Glomerular endothelial cell (primary cell): ENCODE measurements at regions not wholly inside any gene's neighbourhood (a gene's known extent, or its start where the extent isn't known, plus 50 kb on each side); places are given as distances from the start of the nearest gene placed in this dataset.

Experiments
- DNase-seq: peaks from one replicate; pipeline ENCODE4 v3.0.0-alpha.2; 2011; ENCODE audit warnings: low read depth, low spot score; ENCODE audit errors: extremely low read depth

- no peak for DNase-seq
These were observed 50.0 kb upstream of the LCTL start for GRCh38 chr15:66615846-66616245.

DNA sequence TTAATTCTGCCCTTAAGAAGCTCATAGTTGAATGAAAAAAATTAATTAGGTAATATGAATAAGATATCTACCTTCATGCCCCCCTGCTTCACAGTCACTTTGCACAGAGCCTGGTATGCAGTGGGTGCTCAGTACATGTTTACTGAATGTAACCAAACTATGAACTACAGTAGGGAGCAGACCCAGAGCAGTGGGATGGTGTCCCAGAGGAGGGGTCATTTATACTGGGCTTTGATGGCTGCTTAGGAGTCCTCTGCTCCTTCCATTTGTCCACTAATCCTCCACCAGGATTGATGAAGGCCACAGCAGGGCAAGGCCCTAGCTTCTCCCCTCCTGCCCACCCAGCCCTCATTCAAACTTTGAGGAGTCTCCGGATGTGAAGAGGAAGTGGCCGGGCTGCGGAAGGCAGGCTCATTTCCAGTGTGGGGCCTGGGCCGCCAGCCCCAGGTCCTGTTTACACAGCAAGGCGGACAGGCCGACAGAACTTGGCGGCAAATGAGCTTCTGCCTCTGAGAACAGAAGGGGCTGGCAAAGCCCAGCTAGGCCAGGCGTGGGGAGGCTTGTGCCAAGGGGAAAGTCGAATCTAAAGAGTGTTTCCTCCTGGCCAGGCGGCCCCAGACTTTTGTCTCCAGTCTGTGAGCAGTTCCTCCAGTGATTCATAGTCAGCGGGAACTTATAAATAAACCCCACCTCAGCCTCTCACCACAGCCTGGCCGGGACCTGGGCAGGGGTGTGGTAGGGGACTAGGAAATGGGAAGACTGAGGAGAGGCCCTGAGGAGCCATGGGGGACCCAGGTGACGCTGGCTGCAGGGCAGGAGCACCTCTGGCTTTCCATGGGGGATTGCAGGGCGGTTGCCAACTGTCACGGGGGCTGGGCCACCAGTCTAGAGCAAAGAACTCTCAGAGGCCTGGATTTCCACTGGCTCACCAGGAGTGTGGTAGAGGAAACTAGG is 51.6 kb upstream of the LCTL start:
- peak; percentile 80 for DNase-seq

GRCh38 chr15:66619152-66619903 is 53.5 kb upstream of the LCTL start:
- no peak for DNase-seq

DNA sequence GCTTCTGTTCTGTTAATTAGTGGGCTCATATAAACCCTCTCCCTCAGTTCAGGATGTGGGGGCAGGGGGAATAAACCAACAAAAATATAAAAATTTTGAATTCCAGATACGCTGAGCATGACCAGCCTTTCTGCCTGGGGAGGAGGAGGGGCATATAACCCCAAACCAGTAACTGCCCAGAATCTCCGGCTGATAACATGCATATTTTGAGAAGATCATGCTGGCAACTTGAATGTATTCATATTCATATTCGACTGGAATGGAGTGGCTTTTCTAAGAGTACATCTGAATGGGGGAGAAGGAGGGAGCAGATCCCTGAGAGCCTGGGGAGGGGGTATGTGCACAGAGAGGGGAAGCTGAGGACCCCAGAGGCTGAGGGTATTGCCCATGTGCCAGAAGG is 54.5 kb upstream of the LCTL start:
- DNase-seq: no peak

DNA sequence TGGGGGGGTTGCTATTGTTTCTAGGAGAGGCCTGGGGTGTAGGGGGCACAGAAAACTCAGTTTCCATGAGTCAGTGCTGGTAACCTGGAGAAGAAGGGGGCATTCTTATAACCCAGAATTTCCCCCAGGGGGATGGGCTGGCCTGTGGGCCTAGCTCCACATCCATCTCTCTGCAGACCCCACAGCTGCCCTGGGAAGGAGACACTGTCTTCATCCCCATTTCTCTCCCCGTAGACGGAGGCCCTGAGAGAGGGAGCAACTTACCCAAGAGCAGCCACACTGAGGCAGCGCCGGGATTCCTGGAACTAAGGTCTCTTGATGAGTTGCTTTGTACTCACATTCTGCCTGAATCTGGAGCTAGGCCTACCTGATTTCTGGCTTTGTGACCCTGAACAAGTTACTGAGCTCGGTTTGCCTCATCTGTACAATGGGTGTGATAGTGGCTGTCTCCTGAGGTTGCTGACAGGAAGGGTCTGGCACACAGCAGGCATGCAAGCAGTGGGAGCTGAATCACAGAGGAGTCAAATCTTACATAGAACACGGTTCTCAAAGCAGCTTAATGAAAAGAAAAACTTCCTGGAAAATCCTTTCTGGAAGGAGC is 55.0 kb upstream of the LCTL start:
- no peak for DNase-seq

DNA sequence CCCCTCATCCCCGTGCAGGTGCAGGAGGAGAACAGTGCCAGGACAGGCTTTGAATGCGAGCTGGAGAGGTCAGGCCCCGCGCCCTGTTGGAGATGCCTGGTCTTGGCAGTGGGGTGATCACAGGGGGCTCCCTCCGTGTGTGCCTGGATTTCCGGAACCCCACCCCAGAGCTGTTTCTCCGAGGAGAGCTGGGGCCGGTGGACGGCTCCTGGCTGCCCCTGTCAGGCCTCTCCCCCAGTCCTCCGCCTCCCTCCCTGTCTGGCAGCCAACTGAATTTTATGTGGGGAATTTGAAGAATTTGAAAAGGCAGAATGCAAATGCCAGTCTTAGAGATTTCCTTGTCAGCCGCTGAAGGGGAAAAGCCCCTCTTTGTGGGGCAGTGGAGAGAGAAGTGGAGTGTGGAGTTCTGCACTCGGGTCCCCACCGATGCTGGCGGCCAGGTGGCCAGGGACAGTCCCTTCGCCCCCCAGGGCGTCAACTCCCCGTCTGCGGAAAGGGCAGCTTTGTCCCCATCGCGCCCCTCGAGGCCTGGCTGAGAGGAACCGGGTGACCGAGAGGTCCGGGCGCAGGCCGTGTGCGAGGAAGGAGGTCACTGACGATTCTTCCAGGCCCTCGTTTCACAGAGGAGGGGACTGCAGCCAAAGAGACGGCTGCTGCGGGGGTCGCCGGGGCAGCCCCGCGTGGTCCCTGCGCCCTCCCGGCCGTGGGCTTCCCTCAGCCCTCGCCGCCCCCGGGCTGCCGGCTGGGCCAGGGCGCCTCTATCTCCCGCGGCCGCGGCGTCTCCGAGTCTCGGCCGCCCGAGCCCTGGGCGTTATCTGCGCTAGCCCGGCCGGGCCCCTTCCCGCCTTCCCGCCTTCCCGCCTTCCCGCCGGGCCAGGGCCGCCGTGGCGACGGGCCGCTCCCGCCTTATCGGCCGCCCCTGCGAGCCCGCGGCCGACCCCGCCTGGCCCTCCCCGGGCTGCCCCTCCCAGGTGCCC is 56.0 kb upstream of the LCTL start:
- DNase-seq: no peak

GRCh38 chr15:66622591-66623022 is 56.8 kb upstream of the LCTL start:
- DNase-seq: no peak

DNA sequence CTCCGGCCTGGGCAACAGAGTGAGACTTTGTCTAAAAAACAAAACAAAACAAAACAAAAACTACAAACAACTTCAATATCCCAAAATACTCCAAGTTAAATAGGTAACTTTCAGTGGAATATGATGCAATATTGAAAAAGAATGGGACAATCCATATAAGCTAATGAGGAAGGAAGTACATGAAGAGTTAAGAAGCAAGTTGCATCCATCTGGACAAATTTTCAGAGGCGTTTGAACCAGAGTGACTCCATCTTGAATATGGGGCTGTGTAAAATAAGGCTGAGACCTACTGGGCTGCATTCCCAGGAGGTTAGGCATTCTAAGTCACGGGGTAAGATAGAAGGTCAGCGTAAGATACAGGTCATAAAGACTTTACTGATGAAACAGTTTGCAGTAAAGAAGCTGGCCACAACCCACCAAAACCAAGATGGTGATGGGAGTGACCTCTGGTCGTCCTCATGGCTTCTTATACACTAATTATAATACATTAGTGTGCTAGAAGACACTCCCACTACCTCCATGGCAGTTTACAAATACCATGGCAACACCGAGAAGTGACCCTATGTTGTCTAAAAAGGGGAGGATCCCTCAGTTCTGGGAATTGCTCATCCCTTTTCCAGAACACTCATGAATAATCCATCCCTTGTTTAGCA is 58.1 kb upstream of the LCTL start:
- no peak for DNase-seq

GRCh38 chr15:66625531-66625930 is 59.7 kb upstream of the LCTL start:
- DNase-seq: no peak

GRCh38 chr15:66625974-66626373 is 60.2 kb upstream of the LCTL start:
- DNase-seq: no peak

- no peak for DNase-seq
These were observed 63.4 kb upstream of the LCTL start for GRCh38 chr15:66628976-66629723.

GRCh38 chr15:66629817-66630576 is 64.2 kb upstream of the LCTL start:
- DNase-seq: no peak

DNA sequence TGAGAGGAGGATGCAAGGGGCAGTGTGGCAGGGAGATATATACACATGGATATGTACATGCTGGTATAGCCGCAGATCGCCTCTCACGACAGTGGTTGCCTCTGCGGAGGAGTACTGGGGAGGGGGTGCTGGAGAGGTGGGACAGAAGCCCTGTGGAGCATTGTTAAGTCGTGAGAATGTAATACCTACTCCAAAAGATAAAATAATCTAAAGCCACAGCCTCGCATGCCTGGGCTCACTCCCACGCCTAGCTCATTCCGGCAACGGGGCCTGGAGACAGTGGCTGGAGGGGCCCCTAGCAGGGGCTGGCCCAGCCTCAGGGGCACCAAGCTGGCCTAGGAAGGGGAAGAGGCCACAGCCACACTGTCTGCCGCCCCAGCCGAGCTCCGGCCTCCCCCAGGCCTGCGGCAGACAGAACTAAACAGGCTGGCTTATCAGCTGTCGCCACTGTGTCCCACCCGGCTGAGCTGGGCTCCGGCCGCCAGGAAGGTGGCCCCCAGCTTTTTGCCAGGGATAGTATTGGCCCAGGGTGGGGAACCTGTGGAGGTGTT is 65.1 kb upstream of the LCTL start:
- no peak for DNase-seq

GRCh38 chr15:66631616-66632263 is 65.9 kb upstream of the LCTL start:
- no peak for DNase-seq

GRCh38 chr15:66633041-66633937 is 67.5 kb upstream of the LCTL start:
- DNase-seq: no peak

DNA sequence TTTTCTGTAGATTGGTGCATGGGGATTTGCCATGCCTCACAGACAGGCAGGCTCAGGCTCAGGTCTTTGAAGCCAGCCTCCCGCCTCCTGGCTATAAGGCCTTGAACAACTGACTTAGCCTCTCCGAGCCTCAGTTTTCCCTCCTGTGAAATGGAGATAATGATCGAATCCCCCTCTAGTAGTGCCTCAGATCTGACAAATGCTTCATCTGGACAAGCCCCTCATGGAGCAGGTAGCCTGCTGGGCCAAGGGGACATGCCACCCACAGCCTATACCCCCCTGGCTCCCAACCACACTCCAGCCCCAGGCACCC is 68.1 kb upstream of the LCTL start:
- no peak for DNase-seq

DNA sequence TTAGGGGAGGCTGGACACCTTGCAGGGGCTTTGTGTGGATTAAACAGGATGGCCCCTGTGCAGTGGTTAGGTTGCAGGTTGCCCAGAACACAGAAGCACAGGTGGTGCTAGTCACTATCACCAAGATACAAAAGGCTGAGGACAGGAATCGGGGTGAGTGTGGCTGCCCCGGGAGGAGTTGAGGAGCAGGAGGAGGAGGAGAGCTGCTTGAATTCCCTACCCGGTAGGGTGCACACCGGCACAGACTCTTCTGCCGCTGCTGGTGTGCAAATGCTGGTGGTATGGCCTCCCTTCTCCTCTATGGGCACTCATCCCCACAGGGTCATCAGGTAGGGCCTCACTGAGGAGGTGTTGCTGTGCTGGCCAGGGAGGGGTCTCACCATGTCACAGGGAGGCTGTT is 67.5 kb upstream of the SMAD6 start:
- no peak for DNase-seq
